ENCODE measurements at regions not wholly inside any gene's neighbourhood (a gene's known extent, or its start where the extent isn't known, plus 50 kb on each side); places are given as distances from the start of the nearest gene placed in this dataset.
A peak's percentile ranks its signal among the peaks of the same experiment; 100 is the strongest.

- DNase-seq, result no peak
These were observed 153.6 kb downstream of the KCTD15 start for GRCh38 chr19:33950091-33950750.

DNA sequence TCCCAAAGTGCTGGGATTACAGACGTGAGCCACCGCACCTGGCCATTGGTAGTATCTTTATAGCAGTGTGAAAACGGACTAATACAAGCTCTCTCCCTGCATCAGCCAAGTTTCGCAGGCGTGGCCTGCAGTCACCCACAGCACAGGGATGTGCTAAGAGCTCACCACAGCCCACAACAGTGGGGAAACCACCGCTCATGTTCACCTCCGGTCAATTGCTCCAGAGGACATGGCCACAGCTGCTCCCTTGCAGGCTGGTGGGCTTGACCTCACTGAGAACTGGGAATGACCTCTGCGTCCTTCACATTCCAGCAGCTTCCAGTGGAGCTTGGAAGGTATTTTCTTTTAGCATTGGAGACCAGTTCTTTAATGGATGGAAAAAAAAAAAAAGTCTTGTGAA, 156.4 kb downstream of the KCTD15 start:
- no peak for DNase-seq

DNA sequence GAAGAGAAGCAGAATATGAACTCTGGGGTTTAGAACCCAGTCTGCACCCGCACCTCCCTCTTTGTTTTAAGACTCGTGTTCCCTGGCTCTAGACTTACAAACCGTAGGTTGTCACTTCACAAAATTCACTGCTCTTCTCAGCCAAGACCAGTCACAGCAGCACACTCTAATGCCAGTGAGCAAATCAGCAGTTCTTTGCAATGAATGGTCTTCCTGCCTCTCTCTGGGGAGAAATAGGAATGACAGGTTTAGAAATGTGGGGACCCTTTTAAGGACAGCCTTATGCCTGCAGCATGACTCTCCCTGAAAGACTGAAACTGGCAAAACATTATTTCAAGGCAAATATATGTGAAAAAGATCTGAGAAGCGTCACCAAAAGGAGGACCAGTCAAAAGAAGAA, 156.9 kb downstream of the KCTD15 start:
- DNase-seq, result no peak

- DNase-seq, result no peak
These were observed 158.0 kb downstream of the KCTD15 start for GRCh38 chr19:33954686-33955085.

DNA sequence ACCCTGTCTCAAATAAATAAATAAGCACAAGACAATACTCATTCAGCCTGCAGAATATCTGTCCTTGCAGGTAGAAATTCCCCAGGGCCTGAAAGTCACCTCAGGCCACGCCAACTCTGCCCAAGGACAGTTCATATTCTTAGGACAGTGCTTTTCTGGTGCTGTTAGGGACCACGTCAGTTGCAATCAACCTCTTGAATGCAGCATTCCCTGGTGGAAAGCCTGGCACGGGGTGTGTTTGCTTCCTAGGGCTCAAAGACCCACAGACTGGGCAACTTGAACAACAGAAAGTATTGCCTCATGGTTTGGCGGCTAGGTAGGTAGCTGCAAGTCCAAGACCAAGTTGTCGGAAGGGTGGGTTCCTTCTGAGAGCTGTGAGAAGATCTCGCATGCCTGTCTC, 160.3 kb downstream of the KCTD15 start:
- no peak for DNase-seq

- DNase-seq, result no peak
These were observed 161.1 kb downstream of the KCTD15 start for GRCh38 chr19:33957804-33958203.

- no peak for DNase-seq
These were observed 163.9 kb downstream of the KCTD15 start for GRCh38 chr19:33960566-33960965.

DNA sequence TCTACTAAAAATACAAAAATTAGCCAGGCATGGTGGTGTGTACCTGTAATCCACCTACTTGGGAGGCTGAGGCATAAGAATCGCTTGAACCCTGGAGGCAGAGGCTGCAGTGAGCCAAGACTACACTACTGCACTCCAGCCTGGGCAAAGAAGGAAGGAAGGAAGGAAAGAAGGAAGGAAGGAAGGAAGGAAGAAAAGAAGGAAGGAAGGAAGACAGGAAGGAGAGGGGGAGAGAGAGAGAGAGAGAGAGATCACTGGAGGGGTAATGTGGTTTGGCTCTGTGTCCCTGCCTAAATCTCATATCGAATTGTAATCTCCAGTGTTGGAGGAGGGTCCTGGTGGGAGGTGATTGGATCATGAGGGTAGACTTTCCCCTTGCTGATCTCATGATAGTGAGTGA, 165.5 kb downstream of the KCTD15 start:
- DNase-seq, result no peak

DNA sequence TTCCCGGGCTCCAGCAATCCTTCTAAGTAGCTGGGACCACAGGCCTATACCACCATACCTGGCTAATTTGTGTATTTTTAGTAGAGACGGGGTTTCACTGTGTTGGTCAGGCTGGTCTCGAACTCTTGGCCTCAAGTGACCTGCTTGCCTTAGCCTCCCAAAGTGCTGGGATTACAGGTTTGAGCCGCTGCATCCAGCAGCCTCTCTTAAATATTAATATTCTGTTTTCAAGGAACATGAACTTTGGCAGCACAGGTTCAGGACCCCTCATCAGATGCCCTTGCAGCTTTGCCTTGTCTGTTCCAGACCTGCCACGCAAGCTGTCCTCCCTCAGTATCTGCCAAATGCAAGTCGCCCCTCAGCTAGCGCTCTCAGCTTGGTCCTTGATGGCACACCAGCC, 166.8 kb downstream of the KCTD15 start:
- DNase-seq, result no peak

- no peak for DNase-seq
These were observed 174.4 kb downstream of the KCTD15 start for GRCh38 chr19:33971073-33971472.

DNA sequence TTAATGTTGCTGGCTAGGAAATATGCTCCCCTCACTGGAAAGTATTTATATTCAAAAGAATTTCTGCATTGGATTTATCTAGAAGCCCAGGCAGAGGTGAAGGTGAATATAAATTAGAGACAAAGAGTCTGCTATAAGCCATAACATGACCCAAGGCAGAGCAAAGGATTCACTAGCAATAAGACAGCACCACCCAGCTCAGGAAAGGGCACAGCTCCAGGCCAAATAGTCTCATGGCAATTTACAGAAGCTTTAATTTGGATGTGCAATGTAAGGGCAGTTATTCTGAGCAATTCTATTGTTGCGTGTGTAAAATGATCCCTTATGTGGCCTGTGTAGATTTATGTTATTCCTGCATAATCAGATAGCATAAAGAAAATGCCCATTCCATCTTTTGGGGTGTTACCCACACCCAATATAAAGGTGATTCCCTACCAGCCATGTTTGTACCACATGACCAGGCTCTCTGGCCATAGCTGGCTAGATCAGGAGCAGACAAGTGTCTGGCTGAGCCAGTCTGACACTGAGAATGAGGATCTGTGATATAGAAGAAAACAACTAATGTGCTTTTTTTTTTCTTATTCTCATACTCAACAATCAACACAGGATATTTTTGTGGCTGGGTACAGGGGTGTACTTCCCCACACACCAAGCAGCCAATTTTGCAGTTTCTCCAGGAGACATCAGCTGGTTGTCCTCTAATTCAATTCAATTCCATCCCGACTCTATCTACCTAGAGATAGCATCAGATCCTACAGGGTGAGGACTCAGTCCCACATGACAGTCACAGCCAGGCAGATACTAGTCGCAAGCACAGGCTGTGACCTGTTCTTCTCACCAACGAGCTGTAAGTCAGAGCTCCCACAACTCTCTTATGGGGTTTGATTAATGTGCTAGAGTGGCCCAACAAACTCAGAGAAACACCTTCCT, 181.4 kb downstream of the KCTD15 start:
- DNase-seq, result no peak

DNA sequence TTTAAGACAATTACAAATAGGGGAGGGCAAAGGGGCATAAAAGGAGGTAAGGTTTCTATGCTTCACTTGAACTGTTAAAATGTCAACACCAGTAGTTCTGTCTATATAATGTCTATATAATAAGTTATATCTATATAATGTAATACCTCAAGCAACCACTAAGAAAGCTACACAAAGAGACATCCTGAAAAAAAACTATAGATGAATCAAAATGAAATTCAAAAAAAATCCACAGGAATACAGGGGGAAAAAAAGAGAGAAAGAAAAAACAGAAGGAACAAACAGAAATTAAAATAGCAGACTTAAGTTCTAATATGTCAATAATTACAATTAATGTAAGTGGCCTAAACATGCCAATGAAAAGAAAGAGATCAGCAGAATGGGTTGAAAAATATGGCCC, 186.0 kb downstream of the KCTD15 start:
- DNase-seq, result no peak

DNA sequence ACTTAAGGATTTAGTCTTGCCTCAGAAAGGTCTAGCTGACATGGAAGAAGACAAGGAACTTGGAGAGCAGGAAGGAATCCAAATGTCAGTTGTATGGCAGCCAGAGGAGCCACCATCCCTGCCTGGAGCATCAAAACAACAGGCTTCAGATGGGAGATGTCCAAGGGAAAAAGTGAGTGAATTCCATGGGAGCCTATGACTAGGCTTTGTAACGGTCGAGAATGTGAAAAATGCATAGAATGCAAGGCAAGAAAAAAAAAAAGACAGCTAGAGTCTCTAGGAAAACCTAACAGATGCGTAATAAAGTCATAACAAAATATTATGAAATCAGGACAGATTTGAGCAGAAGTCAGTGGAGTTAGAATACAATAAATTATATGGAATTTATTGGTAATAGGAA, 183.7 kb upstream of the LSM14A start:
- no peak for DNase-seq

- DNase-seq, result no peak
These were observed 174.6 kb upstream of the LSM14A start for GRCh38 chr19:33997690-33998089.

DNA sequence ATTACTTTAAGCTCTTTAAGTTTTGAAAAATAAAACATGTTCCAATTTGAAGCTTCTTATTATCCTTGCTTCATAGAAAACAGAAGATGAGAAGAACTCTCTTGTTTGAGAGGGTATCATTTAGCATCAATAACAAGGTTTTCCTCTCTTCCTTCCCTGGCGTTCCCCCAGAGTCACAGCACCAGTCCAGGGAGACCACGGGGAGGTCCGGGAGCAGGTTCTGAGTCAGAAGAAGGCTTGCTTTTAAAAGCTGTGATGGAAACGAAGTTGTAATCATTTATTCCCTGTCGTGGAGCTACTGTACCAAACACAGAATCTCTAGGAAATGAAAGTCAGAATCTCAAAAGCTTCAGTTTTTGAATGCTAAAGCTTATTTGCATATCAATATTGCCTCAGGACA, 174.0 kb upstream of the LSM14A start:
- no peak for DNase-seq

DNA sequence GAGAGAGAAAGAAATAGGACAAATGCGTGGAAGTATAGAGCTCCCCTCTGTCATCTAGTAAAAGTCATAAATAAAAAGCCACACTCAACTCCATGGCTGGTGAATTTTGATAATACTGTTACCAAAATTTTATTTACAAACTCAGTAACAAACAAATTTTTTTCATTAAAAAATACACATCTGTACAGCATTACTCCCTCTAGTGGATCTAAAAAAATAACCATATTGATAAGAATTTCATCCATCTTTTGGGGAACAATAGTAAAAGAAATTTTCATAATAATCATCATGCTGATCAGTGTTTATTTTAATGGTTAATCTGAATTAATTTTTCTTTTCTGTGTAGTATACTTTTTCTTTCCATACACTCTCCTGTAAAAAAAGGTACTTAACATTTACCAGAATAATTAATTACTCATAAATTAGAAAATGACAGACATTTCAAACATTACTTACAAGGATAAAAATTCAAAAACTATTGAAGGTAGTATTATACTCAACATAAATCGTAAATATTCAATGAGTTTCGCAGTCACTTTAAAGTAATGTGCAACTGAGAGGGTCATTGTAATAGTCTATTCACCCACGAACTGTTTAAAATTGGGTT, 173.5 kb upstream of the LSM14A start:
- no peak for DNase-seq

DNA sequence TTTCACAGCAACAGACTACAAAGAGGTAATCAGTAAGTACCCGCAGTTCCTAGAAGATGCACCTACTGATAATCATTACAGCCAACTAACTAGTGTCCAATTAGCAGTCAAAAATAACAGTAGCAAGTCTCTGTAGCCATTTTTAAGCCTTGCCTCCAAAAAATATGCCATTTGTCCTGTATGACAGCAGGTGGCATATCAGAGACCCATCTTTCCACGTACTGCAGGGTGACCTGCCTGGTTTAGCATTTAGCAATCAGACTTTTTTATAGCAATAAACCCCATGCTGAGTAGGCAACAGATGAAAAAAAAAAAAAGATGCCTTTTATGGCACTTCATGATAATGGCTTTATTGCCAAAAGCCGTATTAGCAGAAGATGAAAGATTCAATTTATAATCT, 155.3 kb upstream of the LSM14A start:
- no peak for DNase-seq

GRCh38 chr19:34017601-34018000, 154.7 kb upstream of the LSM14A start:
- no peak for DNase-seq

- no peak for DNase-seq
These were observed 153.8 kb upstream of the LSM14A start for GRCh38 chr19:34018546-34018945.

DNA sequence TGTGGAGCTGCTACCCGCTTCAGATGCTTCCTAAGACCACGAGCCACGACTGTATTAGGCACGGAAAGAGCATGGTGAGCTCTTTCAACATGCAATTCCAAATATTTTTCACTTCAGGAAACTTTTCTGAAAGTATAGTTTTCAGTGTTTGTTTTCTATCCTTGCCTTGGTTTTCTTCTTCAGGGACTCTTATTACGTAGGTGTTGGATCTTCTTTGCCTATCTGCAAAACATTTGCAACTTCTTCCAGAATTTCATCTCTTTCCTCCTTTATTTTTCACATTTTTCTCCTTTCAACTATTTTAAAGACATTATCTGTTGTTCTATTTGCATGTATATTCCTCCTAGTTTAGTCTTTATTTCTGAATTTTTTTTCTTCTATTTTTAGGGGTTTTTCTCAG, 148.9 kb upstream of the LSM14A start:
- DNase-seq, result no peak

- DNase-seq, result no peak
These were observed 138.4 kb upstream of the LSM14A start for GRCh38 chr19:34033880-34034279.

GRCh38 chr19:34034318-34034846, 137.9 kb upstream of the LSM14A start:
- no peak for DNase-seq

DNA sequence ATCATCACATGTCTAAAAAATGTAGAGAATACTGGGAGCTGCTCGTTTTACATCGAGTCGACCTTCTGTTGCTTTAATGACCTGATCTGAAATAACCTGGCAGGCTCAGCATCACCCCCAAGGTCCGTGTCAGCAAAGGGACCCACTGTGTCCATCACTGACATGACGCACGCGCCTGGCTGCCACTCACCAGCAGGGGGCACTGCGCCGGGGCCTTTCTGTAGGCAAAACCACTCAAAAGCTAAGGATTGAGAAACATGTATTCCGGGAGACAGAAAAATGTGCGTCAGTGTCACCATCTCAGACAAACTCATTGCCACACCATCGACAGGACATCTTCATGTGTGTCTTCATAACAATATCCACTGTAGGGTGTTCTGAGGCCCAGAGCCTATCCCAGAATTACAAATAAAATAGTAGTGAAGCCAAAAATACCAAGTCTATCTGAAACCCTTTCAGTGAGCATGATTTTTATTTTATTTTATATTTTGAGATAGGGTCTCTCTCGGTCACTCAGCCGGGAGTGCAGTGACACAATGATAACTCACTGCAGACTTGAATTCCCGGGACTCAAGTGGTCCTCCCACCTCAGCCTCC, 130.3 kb upstream of the LSM14A start:
- DNase-seq, result peak; percentile 52 to 60

All from CD4-positive, alpha-beta T cell treated with Interleukin-1 beta for 1 hour (primary cell).